ENCODE measurements at regions not wholly inside any gene's neighbourhood (a gene's known extent, or its start where the extent isn't known, plus 50 kb on each side); places are given as distances from the start of the nearest gene placed in this dataset.

GRCh38 chr2:48233005-48233404 is 81.5 kb upstream of the FOXN2 start:
- TF ChIP-seq CTCF (IDR thresholded peaks at IDR 0.05; ENCODE audit: insufficient read depth, low read length) (no peak), POLR2AphosphoS5 (IDR thresholded peaks at IDR 0.05; ENCODE audit: low read depth) (no peak), REST (IDR thresholded peaks at IDR 0.05; ENCODE audit: insufficient replicate concordance, low read depth) (no peak), GABPA (IDR thresholded peaks at IDR 0.05; ENCODE audit: low read depth) (no peak), SPI1 (IDR thresholded peaks at IDR 0.05; ENCODE audit: borderline replicate concordance, low read depth) (no peak)
